ENCODE measurements at regions not wholly inside any gene's neighbourhood (a gene's known extent, or its start where the extent isn't known, plus 50 kb on each side); places are given as distances from the start of the nearest gene placed in this dataset.

DNA sequence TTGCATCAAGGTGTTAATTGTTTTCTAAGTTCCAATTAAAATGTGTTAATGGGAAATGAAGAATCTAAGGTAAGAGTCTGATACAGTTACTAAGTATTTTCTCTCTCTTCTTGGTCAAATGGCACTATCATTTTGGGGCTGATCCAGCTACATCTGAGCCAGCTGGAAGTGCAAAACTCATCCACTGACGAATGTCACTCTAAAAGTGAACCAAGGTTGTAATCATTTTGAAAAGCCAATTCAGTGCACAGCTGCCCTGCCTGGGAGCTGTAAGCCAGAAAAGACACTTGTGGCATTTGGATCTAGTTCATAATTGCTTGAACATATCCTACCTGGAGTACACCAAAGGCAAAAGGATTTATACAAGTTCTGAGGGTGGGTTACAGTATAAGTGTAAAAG, 1011.3 kb downstream of the AACS start:
- no peak for DNase-seq (ENCODE audit: low read depth)
- TF ChIP-seq CTCF (IDR thresholded peaks at IDR 0.05; ENCODE audit: insufficient read depth, low read length) = no peak
- H3K4me3 ChIP-seq (ENCODE audit: low read depth, low read length) = no peak overlapping the region

DNA sequence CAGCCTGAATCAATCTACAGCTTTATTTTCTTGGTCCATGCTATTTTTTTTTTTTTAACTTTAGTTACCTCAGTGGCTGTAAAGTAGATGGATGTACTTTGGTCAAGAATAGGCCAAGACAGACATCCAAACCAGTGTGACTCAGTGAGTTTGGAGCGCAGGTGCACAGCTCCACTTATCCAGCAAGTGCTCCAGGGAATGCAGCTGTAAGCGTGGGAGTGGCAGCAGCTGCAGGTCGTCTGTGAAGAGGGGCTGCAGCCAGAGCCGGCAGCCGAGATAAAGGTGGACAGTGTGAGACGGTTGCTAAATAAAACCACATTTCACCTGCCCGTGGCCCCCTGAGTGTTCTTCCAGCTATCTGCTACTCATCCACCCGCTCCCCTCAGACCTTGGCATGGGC, 1018.7 kb downstream of the AACS start:
- TF ChIP-seq CTCF (IDR thresholded peaks at IDR 0.05; ENCODE audit: insufficient read depth, low read length) = no peak

GRCh38 chr12:126084480-126084879, 1019.2 kb downstream of the AACS start:
- peak; percentile 60 for DNase-seq (ENCODE audit: low read depth)
- H3K4me3 ChIP-seq (ENCODE audit: low read depth, low read length) = no peak overlapping the region
- no peak for TF ChIP-seq CTCF (IDR thresholded peaks at IDR 0.05; ENCODE audit: insufficient read depth, low read length)

More for the DNA sequence above, 1018.7 kb downstream of the AACS start:
- H3K4me3 ChIP-seq (ENCODE audit: low read depth, low read length) = no peak overlapping the region
- no peak for DNase-seq (ENCODE audit: low read depth)

DNA sequence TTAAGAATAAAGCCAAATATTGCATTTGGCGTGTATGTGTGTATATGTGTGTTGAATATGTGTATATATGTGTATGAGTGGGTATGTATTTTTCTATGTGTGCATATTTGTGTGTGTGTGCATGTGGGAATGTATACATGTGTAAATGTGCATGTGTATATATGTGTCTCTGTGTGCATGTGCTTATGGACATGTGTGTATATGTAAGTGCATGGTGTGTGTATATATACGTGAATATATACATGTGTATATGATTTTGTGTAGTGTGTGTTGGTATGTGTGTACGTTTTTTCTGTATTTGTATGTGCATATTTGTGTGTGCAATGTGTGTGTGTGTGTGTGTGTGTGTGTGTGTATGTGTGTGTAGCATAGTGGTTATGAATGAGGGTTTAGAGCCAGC, 1021.0 kb downstream of the AACS start:
- DNase-seq (ENCODE audit: low read depth) = no peak
- no peak overlapping the region for H3K4me3 ChIP-seq (ENCODE audit: low read depth, low read length)
- TF ChIP-seq CTCF (IDR thresholded peaks at IDR 0.05; ENCODE audit: insufficient read depth, low read length) = no peak

DNA sequence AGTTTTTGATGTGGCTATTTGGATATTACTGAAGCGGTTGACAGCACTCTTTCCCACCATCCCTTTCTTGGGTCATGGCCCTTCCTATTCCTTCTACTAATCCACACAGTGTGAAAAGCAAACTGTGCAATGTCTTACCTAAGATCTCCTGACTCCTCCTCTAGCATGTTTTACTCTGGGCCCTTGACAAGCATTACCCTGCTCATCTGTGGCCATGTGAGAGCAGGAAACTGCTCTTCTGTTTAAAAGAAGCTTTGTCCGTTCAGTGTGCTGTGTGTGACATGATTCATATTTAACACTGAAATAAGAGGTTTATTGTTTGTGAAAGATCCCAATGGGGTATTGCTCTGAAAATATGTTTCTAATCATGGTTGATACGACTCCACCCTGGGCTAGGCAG, 1022.5 kb downstream of the AACS start:
- H3K4me3 ChIP-seq (ENCODE audit: low read depth, low read length) = no peak overlapping the region
- TF ChIP-seq CTCF (IDR thresholded peaks at IDR 0.05; ENCODE audit: insufficient read depth, low read length) = no peak
- DNase-seq (ENCODE audit: low read depth) = no peak

DNA sequence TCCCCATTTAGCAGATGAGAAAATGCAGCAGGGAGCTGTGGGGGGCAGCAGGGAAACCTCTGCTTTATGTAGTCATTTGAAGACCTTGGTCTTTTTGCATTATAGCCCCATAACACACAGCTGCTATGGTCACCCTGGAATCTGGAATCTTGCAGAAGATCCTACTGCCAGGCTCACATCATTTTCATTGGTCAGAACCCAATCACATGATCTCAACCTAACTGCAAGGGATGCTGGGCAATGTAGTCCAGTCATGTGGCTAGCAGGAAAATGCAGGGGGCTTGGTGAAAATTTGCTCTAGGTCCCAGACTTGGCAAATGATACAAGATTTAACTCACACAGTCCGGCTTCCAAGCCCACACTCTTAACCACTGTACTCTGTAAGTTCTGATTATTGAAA, 1028.7 kb downstream of the AACS start:
- peak; percentile 51 for DNase-seq (ENCODE audit: low read depth)
- H3K4me3 ChIP-seq (ENCODE audit: low read depth, low read length) = no peak overlapping the region
- TF ChIP-seq CTCF (IDR thresholded peaks at IDR 0.05; ENCODE audit: insufficient read depth, low read length) = no peak

DNA sequence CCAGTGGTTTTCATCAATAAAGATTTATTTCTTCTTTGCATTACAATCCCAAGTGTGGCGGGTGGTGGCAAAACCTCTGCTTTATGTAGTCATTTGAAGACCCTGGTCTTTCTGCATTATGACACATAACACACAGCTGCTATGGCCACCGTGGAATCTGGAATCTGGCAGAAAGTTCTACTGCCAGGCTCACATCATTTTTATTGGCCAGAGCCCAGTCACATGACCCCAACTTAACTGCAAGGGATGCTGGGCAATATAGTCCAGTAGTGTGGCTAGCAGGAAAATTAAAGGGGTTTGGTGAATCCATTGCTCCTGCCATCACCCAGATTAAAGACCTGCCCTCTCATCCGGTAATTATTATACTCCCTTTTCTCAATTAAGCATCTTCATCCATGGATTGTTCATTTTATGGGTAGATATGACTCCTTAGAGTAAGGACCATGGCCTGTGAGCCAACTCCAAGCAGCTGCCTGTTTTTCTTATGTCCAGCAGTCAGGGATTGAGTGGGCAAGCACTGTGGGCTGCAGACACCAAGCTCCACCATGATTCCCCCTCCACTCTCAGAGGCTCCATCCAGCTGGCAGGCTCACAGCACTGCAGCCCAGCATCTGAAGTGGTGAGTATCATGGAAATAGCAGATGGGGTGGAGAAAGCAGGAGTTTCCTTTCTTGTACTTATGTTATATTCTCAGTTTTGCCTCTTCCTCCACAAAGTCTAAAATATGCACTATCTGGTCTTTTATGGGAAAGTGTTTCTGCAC, 1030.7 kb downstream of the AACS start:
- peak; percentile 10 for DNase-seq (ENCODE audit: low read depth)
- H3K4me3 ChIP-seq (ENCODE audit: low read depth, low read length) = no peak overlapping the region
- TF ChIP-seq CTCF (IDR thresholded peaks at IDR 0.05; ENCODE audit: insufficient read depth, low read length) = no peak

Measured in fibroblast of the aortic adventitia (primary cell).